ENCODE measurements at regions not wholly inside any gene's neighbourhood (a gene's known extent, or its start where the extent isn't known, plus 50 kb on each side); places are given as distances from the start of the nearest gene placed in this dataset.

DNA sequence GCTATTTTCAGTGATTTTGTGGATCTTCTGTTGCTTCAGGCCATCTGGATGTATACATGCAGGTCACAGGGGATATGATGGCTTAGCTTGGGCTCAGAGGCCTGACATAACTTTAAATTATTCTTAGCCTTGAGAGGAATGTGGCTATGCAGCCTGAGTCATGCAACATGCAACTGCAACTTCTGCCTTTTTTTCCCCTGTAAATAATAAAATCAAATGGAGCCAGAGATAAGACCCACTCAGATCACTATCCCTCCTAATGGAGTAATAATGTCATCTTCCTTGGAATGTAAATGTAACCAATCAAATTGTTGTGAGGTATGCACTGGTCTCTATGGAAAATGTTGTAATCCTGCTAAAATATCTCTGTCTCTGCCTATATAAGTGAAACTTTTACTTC, 54.9 kb downstream of the MAGEB17 start:
- TF ChIP-seq, protein P1, sequence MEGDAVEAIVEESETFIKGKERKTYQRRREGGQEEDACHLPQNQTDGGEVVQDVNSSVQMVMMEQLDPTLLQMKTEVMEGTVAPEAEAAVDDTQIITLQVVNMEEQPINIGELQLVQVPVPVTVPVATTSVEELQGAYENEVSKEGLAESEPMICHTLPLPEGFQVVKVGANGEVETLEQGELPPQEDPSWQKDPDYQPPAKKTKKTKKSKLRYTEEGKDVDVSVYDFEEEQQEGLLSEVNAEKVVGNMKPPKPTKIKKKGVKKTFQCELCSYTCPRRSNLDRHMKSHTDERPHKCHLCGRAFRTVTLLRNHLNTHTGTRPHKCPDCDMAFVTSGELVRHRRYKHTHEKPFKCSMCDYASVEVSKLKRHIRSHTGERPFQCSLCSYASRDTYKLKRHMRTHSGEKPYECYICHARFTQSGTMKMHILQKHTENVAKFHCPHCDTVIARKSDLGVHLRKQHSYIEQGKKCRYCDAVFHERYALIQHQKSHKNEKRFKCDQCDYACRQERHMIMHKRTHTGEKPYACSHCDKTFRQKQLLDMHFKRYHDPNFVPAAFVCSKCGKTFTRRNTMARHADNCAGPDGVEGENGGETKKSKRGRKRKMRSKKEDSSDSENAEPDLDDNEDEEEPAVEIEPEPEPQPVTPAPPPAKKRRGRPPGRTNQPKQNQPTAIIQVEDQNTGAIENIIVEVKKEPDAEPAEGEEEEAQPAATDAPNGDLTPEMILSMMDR (optimal IDR thresholded peaks at IDR 0.05 in 1 of 3, IDR thresholded peaks at IDR 0.05 in 1 of 3, conservative IDR thresholded peaks at IDR 0.05 in 1 of 3; ENCODE audit: extremely low read depth in 1 of 3, insufficient read depth in 2 of 3, low read length in 3 of 3), result no peak
- no peak for TF ChIP-seq EZH2 (IDR thresholded peaks at IDR 0.05; ENCODE audit: low read length)

All from keratinocyte (primary cell).